B cell (primary cell): ENCODE measurements at regions not wholly inside any gene's neighbourhood (a gene's known extent, or its start where the extent isn't known, plus 50 kb on each side); places are given as distances from the start of the nearest gene placed in this dataset.

Source experiments
- ATAC-seq: fragments of 200-7000 bp; cut with Tn5 transposase; one replicate; pipeline ENCODE4 v1.10.0; 2021; ENCODE audit warnings: low read depth, mild to moderate bottlenecking, moderate number of reproducible peaks, moderate library complexity
- CTCF ChIA-PET: fragments of 350-600 bp; sonication (Branson Sonifier 250); formaldehyde crosslinking; loops from one replicate; lab custom pipeline; 2021; ENCODE audit warnings: antibody characterized with exemption, inconsistent platforms; lab: Charles Lee
- POLR2A ChIA-PET: fragments of 350-600 bp; sonication (Branson Sonifier 250); formaldehyde crosslinking; loops from one replicate; lab custom pipeline; 2021; ENCODE audit warnings: antibody characterized with exemption; lab: Charles Lee
- DNase-seq: peaks from one replicate; pipeline ENCODE4 v3.0.0; 2013
- H2AFZ ChIP-seq: 2 replicates; pipeline ENCODE4 v1.6.1; 2012; ENCODE audit warnings: mild to moderate bottlenecking, low read depth, low read length; ENCODE audit not compliant: insufficient read depth, poor library complexity, severe bottlenecking
- H3K27ac ChIP-seq, 2 donors: 1 replicate in 1 of 2; 2 replicates in 1 of 2; pipeline ENCODE4 v1.5.1; 2012 to 2013; ENCODE audit warnings: low read length in 2 of 2, mild to moderate bottlenecking in 2 of 2, moderate library complexity in 1 of 2
- H3K27me3 ChIP-seq, 4 experiments: fragments of 200-600 bp in 1 of 4; sonication (generic) in 1 of 4; replicated peaks in 1 of 4; 1 replicate in 2 of 4; 2 replicates in 2 of 4; pipeline versions ENCODE4 v1.6.1 to v1.7.0; 2013 to 2016; ENCODE audit warnings: low read length in 3 of 4, mild to moderate bottlenecking in 2 of 4, mixed read lengths in 1 of 4, moderate library complexity in 1 of 4; ENCODE audit not compliant: insufficient read depth in 4 of 4, control insufficient read depth in 3 of 4; ENCODE audit errors: control extremely low read depth in 1 of 4
- H3K36me3 ChIP-seq, 2 experiments: replicated peaks in 1 of 2; 1 replicate in 1 of 2; 2 replicates in 1 of 2; pipeline versions ENCODE4 v1.6.1 to v1.7.1; 2013; ENCODE audit warnings: low read length in 1 of 2; ENCODE audit not compliant: insufficient read depth in 2 of 2, control insufficient read depth in 1 of 2; ENCODE audit errors: control extremely low read depth in 1 of 2, extremely low read depth in 1 of 2
- H3K4me1 ChIP-seq, 2 donors: fragments of 200-600 bp in 1 of 2; sonication (generic) in 1 of 2; 1 replicate in 1 of 2; 2 replicates in 1 of 2; pipeline versions ENCODE4 v1.5.1 to v1.6.1; 2013 to 2017; ENCODE audit warnings: low read length in 2 of 2; ENCODE audit not compliant: control insufficient read depth in 2 of 2, insufficient read depth in 2 of 2
- H3K4me2 ChIP-seq: replicated peaks from 2 replicates; pipeline ENCODE3; 2012; ENCODE audit warnings: mild to moderate bottlenecking, low read depth, low read length; ENCODE audit not compliant: poor library complexity, severe bottlenecking
- H3K4me3 ChIP-seq, 5 experiments: fragments of 200-600 bp in 1 of 5; sonication (generic) in 1 of 5; 1 replicate in 3 of 5; 2 replicates in 2 of 5; pipeline versions ENCODE4 v1.5.1 to v1.7.0; 2011 to 2016; ENCODE audit warnings: low read length in 4 of 5, mild to moderate bottlenecking in 4 of 5, low read depth in 2 of 5, control low read depth in 1 of 5, moderate library complexity in 1 of 5; ENCODE audit not compliant: insufficient read depth in 1 of 5; ENCODE audit errors: control extremely low read depth in 1 of 5, extremely low read depth in 1 of 5
- H3K79me2 ChIP-seq: fragments of 200-600 bp; sonication (generic); one replicate; pipeline ENCODE4 v1.6.0; 2016; ENCODE audit warnings: low read length; ENCODE audit not compliant: control insufficient read depth, insufficient read depth
- H3K9ac ChIP-seq: fragments of 200-600 bp; sonication (generic); 2 replicates; pipeline ENCODE4 v1.6.1; 2017; ENCODE audit warnings: mild to moderate bottlenecking, low read length, moderate library complexity
- H3K9me3 ChIP-seq, 3 donors: one replicate each; pipeline versions ENCODE4 v1.6.1 to v1.7.1; 2013; ENCODE audit warnings: low read length in 2 of 3; ENCODE audit not compliant: control insufficient read depth in 2 of 3, insufficient read depth in 1 of 3; ENCODE audit errors: control extremely low read depth in 1 of 3
- H4K20me1 ChIP-seq: 2 replicates; pipeline ENCODE4 v1.6.0; 2012; ENCODE audit warnings: mild to moderate bottlenecking, low read length; ENCODE audit not compliant: insufficient read depth, control insufficient read depth, poor library complexity, severe bottlenecking
- H3K27ac Mint-ChIP-seq: one replicate; pipeline ENCODE4 v1.8.0; 2021; ENCODE audit warnings: mixed read lengths
- H3K27me3 Mint-ChIP-seq: one replicate; pipeline ENCODE4 v1.8.0; 2021; ENCODE audit warnings: mixed read lengths
- H3K4me1 Mint-ChIP-seq: one replicate; pipeline ENCODE4 v1.8.0; 2021; ENCODE audit warnings: mixed read lengths
- H3K4me3 Mint-ChIP-seq: one replicate; pipeline ENCODE4 v1.8.0; 2021; ENCODE audit warnings: mixed read lengths
- H3K9me3 Mint-ChIP-seq: one replicate; pipeline ENCODE4 v1.8.0; 2022; ENCODE audit warnings: mixed read lengths; ENCODE audit not compliant: insufficient read depth
- CTCF ChIP-seq: fragments of 200-600 bp; IDR thresholded peaks from one replicate; pipeline ENCODE4 v1.8.0; 2022; ENCODE audit warnings: antibody characterized with exemption, mild to moderate bottlenecking
- EZH2 ChIP-seq: IDR thresholded peaks from 2 replicates; pipeline ENCODE4 v1.6.1; 2012; ENCODE audit warnings: borderline replicate concordance, low read depth, mild to moderate bottlenecking, moderate library complexity, low read length; ENCODE audit not compliant: insufficient read depth, poor library complexity, severe bottlenecking
- WGBS: methylation state at CpG from one replicate; pipeline ENCODE4 v1.1.5; 2013; ENCODE audit warnings: missing lambda C conversion rate; ENCODE audit not compliant: insufficient coverage; 5-methylcytosine and 5-hydroxymethylcytosine counted together
- intact Hi-C: fragments of 100-400 bp; cut with micrococcal nuclease; formaldehyde crosslinking; loops from one replicate; pipeline ENCODE4 v1.10.0; 2022

- H4K20me1 ChIP-seq: no peaks in the 10 kb centered on the region
- H3K4me3 Mint-ChIP-seq: no peak overlapping the region
Observed at GRCh38 chr9:90447773-90448172, 194.9 kb downstream of the DIRAS2 start.

More at GRCh38 chr9:90447773-90448172, 194.9 kb downstream of the DIRAS2 start:
- ATAC-seq: no peak
- Histone ChIP-seq H3K9ac (no peak overlapping the region), H3K27ac (no peak overlapping the region), H3K4me1 (no peaks in the 10 kb centered on the region), H3K79me2 (no peaks in the 10 kb centered on the region), H3K9me3 (no peaks in the 10 kb centered on the region), H3K4me2 (no peak overlapping the region), H2AFZ (no peak overlapping the region), H3K4me3 (no peak overlapping the region), H3K36me3 (no peaks in the 10 kb centered on the region), H3K27me3 (peaks cover 0 to 11% (median under 1%) of the 10 kb centered on the region in 4 experiments)
- H3K9me3 Mint-ChIP-seq: no peaks in the 10 kb centered on the region
- WGBS: 85% methylated on average over 3 of the region's 4 CpGs
- no peak overlapping the region for H3K27ac Mint-ChIP-seq
- POLR2A ChIA-PET: no interaction called here
- DNase-seq: no peak
- CTCF ChIA-PET: no interaction called here
- intact Hi-C loops: no loop called here
- no peaks in the 10 kb centered on the region for H3K4me1 Mint-ChIP-seq
- TF ChIP-seq CTCF: no peak
- TF ChIP-seq EZH2: no peak
- peaks cover 21% of the 10 kb centered on the region for H3K27me3 Mint-ChIP-seq
